Osteoblast (primary cell): ENCODE measurements at regions not wholly inside any gene's neighbourhood (a gene's known extent, or its start where the extent isn't known, plus 50 kb on each side); places are given as distances from the start of the nearest gene placed in this dataset.

Source experiments
- DNase-seq: peaks from one replicate; pipeline ENCODE4 v3.0.0; 2011; ENCODE audit warnings: low spot score, mixed read lengths; ENCODE audit not compliant: insufficient read length; ENCODE audit errors: missing footprints
- H2AFZ ChIP-seq: 2 replicates; pipeline ENCODE4 v1.6.0; 2011; ENCODE audit warnings: mild to moderate bottlenecking, low read length
- H3K27ac ChIP-seq: 2 replicates; pipeline ENCODE4 v1.5.1; 2011; ENCODE audit warnings: mild to moderate bottlenecking, low read depth, low read length, moderate library complexity
- H3K27me3 ChIP-seq: 2 replicates; pipeline ENCODE4 v1.6.0; 2012; ENCODE audit warnings: mild to moderate bottlenecking, control low read depth, inconsistent platforms, low read length, moderate library complexity; ENCODE audit not compliant: insufficient read depth
- H3K36me3 ChIP-seq: 2 replicates; pipeline ENCODE4 v1.5.1; 2011; ENCODE audit warnings: mild to moderate bottlenecking, low read length, control low read depth, moderate library complexity; ENCODE audit not compliant: insufficient read depth
- H3K4me1 ChIP-seq: 2 replicates; pipeline ENCODE4 v1.5.1; 2011; ENCODE audit warnings: mild to moderate bottlenecking, low read length, control low read depth, moderate library complexity; ENCODE audit not compliant: insufficient read depth
- H3K4me2 ChIP-seq: 2 replicates; pipeline ENCODE4 v1.6.0; 2011; ENCODE audit warnings: mild to moderate bottlenecking, low read length; ENCODE audit not compliant: insufficient read depth
- H3K4me3 ChIP-seq: fragments of 200-600 bp; sonication (generic); 3 replicates; pipeline ENCODE4 v1.5.1; 2012; ENCODE audit warnings: mild to moderate bottlenecking, low read length, inconsistent platforms; ENCODE audit not compliant: insufficient read depth
- H3K79me2 ChIP-seq: 2 replicates; pipeline ENCODE4 v1.6.0; 2012; ENCODE audit warnings: mild to moderate bottlenecking, low read length, control low read depth, inconsistent platforms; ENCODE audit not compliant: insufficient read depth
- H3K9me3 ChIP-seq: 2 replicates; pipeline ENCODE4 v1.5.1; 2011; ENCODE audit warnings: low read depth, low read length, control low read depth
- H4K20me1 ChIP-seq: 2 replicates; pipeline ENCODE4 v1.6.0; 2012; ENCODE audit warnings: mild to moderate bottlenecking, low read length, control low read depth; ENCODE audit not compliant: insufficient read depth
- TF ChIP-seq, protein P1 (sequence below): IDR thresholded peaks from 2 replicates; pipeline ENCODE4 v1.5.1; 2011; ENCODE audit warnings: mild to moderate bottlenecking, low read depth, low read length, moderate library complexity; ENCODE audit errors: extremely low read depth

- Histone ChIP-seq H2AFZ (no peak overlapping the region), H3K9me3 (peaks cover 3% of the 10 kb centered on the region), H3K27me3 (no peaks in the 10 kb centered on the region), H3K36me3 (no peaks in the 10 kb centered on the region), H4K20me1 (no peaks in the 10 kb centered on the region), H3K4me3 (no peak overlapping the region), H3K27ac (no peak overlapping the region), H3K79me2 (no peaks in the 10 kb centered on the region), H3K4me1 (no peaks in the 10 kb centered on the region), H3K4me2 (no peak overlapping the region)
- DNase-seq: no peak
- TF ChIP-seq, protein P1, sequence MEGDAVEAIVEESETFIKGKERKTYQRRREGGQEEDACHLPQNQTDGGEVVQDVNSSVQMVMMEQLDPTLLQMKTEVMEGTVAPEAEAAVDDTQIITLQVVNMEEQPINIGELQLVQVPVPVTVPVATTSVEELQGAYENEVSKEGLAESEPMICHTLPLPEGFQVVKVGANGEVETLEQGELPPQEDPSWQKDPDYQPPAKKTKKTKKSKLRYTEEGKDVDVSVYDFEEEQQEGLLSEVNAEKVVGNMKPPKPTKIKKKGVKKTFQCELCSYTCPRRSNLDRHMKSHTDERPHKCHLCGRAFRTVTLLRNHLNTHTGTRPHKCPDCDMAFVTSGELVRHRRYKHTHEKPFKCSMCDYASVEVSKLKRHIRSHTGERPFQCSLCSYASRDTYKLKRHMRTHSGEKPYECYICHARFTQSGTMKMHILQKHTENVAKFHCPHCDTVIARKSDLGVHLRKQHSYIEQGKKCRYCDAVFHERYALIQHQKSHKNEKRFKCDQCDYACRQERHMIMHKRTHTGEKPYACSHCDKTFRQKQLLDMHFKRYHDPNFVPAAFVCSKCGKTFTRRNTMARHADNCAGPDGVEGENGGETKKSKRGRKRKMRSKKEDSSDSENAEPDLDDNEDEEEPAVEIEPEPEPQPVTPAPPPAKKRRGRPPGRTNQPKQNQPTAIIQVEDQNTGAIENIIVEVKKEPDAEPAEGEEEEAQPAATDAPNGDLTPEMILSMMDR: no peak
Measured at GRCh38 chr10:131773370-131774343, 127.2 kb upstream of the PPP2R2D start.

DNA sequence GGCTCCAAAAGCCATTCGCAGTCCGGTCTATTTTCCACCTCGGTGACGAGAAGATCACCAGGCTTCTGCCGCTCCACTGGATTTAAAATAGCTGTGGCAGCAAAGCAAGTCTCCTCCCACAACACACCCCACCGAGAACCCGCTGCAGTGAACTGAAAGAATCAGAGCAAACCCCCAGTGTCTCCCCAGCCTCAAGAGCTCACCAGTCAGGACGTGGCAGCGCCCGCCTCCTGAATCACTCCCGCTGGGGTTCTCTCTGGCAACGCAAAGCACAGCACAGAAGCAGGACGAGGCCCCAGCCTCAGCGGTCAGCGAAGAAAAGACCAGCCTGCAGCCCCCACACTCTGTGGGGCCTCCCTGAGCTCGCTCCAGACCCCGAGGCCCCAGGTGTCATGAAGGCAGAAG is 126.1 kb upstream of the PPP2R2D start:
- no peaks in the 10 kb centered on the region for H3K36me3 ChIP-seq
- H3K27me3 ChIP-seq: no peaks in the 10 kb centered on the region
- TF ChIP-seq, protein P1: no peak
- H3K4me3 ChIP-seq: no peak overlapping the region
- no peaks in the 10 kb centered on the region for H3K79me2 ChIP-seq
- peaks cover 3% of the 10 kb centered on the region for H3K9me3 ChIP-seq
- DNase-seq: no peak
- no peak overlapping the region for H3K27ac ChIP-seq
- H2AFZ ChIP-seq: no peak overlapping the region
- H4K20me1 ChIP-seq: no peaks in the 10 kb centered on the region
- H3K4me1 ChIP-seq: no peaks in the 10 kb centered on the region
- no peak overlapping the region for H3K4me2 ChIP-seq

GRCh38 chr10:131775433-131775832 is 125.4 kb upstream of the PPP2R2D start:
- no peaks in the 10 kb centered on the region for H3K4me1 ChIP-seq
- H3K27me3 ChIP-seq: no peaks in the 10 kb centered on the region
- no peaks in the 10 kb centered on the region for H4K20me1 ChIP-seq
- no peaks in the 10 kb centered on the region for H3K79me2 ChIP-seq
- DNase-seq: peak; percentile 52
- no peak overlapping the region for H3K4me3 ChIP-seq
- H3K36me3 ChIP-seq: no peaks in the 10 kb centered on the region
- H3K27ac ChIP-seq: no peak overlapping the region
- H3K4me2 ChIP-seq: no peak overlapping the region
- TF ChIP-seq, protein P1: no peak
- H2AFZ ChIP-seq: no peak overlapping the region
- peaks cover 3% of the 10 kb centered on the region for H3K9me3 ChIP-seq

- no peaks in the 10 kb centered on the region for H3K4me1 ChIP-seq
- no peaks in the 10 kb centered on the region for H3K36me3 ChIP-seq
- H3K79me2 ChIP-seq: no peaks in the 10 kb centered on the region
- no peaks in the 10 kb centered on the region for H4K20me1 ChIP-seq
- H3K27me3 ChIP-seq: no peaks in the 10 kb centered on the region
- no peak overlapping the region for H3K27ac ChIP-seq
- H2AFZ ChIP-seq: no peak overlapping the region
- TF ChIP-seq, protein P1: no peak
- peaks cover 3% of the 10 kb centered on the region for H3K9me3 ChIP-seq
- H3K4me2 ChIP-seq: no peak overlapping the region
- no peak overlapping the region for H3K4me3 ChIP-seq
- no peak for DNase-seq
Measured at GRCh38 chr10:131775833-131776232, 125.0 kb upstream of the PPP2R2D start.
